HUES48 (cell line): ENCODE measurements at regions not wholly inside any gene's neighbourhood (a gene's known extent, or its start where the extent isn't known, plus 50 kb on each side); places are given as distances from the start of the nearest gene placed in this dataset.

Source experiments
- H3K27ac ChIP-seq: one replicate; pipeline ENCODE4 v1.7.0; 2013; ENCODE audit warnings: low read depth, low read length, inconsistent platforms
- H3K27me3 ChIP-seq: 2 replicates; pipeline ENCODE4 v1.6.1; 2013; ENCODE audit warnings: mild to moderate bottlenecking, low read length; ENCODE audit not compliant: control insufficient read depth, insufficient read depth
- H3K36me3 ChIP-seq: 2 replicates; pipeline ENCODE4 v1.6.1; 2013; ENCODE audit warnings: low read length; ENCODE audit not compliant: control insufficient read depth, insufficient read depth
- H3K4me1 ChIP-seq: 2 replicates; pipeline ENCODE4 v1.6.1; 2013; ENCODE audit warnings: mild to moderate bottlenecking, low read length; ENCODE audit not compliant: control insufficient read depth, insufficient read depth
- H3K4me3 ChIP-seq: 2 replicates; pipeline ENCODE4 v1.5.1; 2013; ENCODE audit warnings: mild to moderate bottlenecking, low read depth, low read length
- H3K9ac ChIP-seq: 2 replicates; pipeline ENCODE4 v1.6.1; 2013; ENCODE audit warnings: mild to moderate bottlenecking, low read depth, low read length, moderate library complexity
- H3K9me3 ChIP-seq: 2 replicates; pipeline ENCODE4 v1.6.1; 2013; ENCODE audit warnings: low read length; ENCODE audit not compliant: control insufficient read depth, insufficient read depth

DNA sequence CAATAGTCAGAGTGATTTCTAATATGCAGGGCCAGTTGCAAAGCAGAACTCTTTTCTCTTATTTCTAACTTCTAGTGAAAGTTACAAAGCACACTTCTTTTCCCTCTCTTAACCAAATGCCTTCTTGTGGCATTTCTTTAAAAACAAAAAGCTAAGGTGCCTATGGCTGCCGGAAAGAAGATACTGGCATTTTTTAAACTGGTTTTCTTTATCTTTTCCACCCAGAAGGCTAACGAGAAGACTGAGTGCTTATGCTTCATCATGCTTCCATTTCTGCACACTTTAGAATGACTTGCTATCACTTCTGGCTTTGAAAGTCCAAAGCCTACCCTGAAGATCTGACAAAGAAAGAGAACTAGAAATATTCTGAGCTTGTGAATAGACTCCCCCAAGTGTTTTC lies 141.3 kb downstream of the P2RY1 start:
- Histone ChIP-seq H3K36me3 (no peaks in the 10 kb centered on the region), H3K27me3 (no peaks in the 10 kb centered on the region), H3K4me3 (no peak overlapping the region), H3K9me3 (peaks cover 7% of the 10 kb centered on the region), H3K9ac (no peak overlapping the region), H3K4me1 (no peaks in the 10 kb centered on the region), H3K27ac (no peak overlapping the region)

DNA sequence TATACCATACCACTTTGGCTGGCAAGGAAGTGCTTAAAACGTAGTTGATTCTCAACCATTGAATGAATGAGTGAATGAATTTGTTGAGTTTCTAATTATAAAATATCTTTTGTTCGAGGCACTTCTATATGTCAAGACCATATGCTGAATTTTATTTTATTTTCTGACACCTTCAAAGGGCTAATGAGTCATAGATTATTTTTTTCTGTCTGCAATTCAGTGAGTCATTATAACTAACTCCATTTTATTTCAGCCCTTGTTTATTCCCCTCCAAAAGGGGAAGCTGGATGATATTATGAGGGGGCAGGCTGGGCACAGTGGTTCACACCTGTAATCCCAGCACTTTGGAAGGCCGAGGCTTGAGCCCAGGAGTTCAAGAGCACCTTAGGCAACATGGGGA lies 142.4 kb downstream of the P2RY1 start:
- peaks cover 9% of the 10 kb centered on the region for H3K9me3 ChIP-seq
- no peaks in the 10 kb centered on the region for H3K27me3 ChIP-seq
- H3K9ac ChIP-seq = no peak overlapping the region

DNA sequence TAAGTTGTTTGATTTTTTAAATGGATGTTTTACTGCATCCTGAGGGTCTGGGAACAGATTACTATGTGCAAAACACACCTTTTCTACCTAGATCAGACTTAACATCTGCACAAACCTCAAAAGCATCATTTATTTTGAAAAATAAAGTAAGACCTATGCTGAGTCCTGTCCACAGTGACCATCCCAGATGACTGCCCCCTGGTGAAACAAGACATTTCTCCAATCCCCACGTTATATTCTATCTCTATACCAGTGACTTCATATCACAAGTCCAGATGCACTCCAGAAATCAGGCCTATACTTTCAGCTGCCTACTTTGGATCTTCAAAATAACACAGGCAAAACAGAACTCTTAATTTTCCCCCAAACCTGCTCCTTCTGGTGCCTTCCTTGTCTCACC lies 143.2 kb downstream of the P2RY1 start:
- no peaks in the 10 kb centered on the region for H3K36me3 ChIP-seq
- no peak overlapping the region for H3K27ac ChIP-seq
- peaks cover 9% of the 10 kb centered on the region for H3K9me3 ChIP-seq
- H3K9ac ChIP-seq = no peak overlapping the region
- H3K4me1 ChIP-seq = no peaks in the 10 kb centered on the region
- no peaks in the 10 kb centered on the region for H3K27me3 ChIP-seq
- H3K4me3 ChIP-seq = no peak overlapping the region

More for the DNA sequence above, 142.4 kb downstream of the P2RY1 start:
- no peaks in the 10 kb centered on the region for H3K36me3 ChIP-seq
- no peak overlapping the region for H3K27ac ChIP-seq
- H3K4me3 ChIP-seq = no peak overlapping the region
- no peaks in the 10 kb centered on the region for H3K4me1 ChIP-seq

DNA sequence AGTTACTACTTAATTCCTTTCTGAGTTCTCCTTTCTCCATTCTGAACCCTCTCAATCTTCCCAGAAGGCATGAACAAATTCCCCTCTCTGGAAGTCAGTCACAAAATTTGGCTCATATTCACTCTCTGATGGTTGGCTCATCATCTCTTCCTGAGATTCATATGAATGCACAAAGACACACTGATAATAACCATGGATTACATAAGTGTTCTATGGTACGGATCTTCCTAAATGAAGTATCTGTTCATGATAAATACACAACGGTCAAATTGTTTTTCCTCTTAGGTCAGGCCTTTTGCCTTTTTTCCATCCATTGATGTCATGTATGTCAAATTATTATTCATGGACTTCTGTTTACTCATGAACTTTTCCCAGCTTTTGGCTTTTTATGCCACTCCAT lies 162.6 kb downstream of the P2RY1 start:
- Histone ChIP-seq H3K9ac (no peak overlapping the region), H3K27ac (no peak overlapping the region), H3K4me3 (no peak overlapping the region), H3K27me3 (no peaks in the 10 kb centered on the region), H3K9me3 (no peaks in the 10 kb centered on the region), H3K4me1 (no peaks in the 10 kb centered on the region), H3K36me3 (no peaks in the 10 kb centered on the region)

DNA sequence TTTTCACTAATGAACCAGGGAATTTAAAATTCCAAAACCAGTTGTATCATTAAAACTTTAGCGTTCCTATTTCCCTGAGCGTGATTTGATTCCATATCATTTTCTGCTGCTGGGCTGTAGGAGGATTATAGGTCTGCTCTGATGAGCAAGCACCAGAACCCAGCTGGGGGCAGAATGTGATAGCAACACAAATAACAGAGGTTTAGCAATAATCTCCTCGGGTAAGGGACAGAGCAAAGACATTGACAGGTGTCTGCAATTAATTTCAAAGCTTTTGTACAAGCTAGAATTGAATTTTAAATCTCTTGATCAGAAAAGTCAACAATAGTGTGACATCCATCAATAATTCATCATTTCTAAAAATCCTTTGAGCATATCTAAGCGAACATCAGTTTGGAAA lies 163.4 kb upstream of the RAP2B start:
- Histone ChIP-seq H3K4me1 (no peaks in the 10 kb centered on the region), H3K27me3 (no peaks in the 10 kb centered on the region), H3K9me3 (no peaks in the 10 kb centered on the region), H3K36me3 (no peaks in the 10 kb centered on the region), H3K4me3 (no peak overlapping the region), H3K9ac (no peak overlapping the region), H3K27ac (no peak overlapping the region)

DNA sequence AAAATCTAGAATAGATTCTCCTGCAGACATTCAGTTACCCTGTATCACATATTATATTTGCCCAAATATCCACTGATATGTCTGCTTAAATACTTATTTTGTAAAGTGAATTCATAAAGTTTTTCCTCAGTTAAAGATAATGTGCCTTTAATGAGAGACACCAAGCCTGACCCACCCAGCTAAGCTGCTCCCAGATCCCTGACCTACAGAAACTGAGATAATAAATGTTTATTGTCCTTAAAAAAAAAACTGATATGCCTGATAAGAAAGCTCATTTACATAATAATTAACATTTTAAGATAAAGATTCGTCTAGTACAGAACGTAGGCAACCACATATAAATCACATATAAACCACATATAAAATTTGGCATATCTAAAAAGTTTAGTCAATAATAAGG lies 161.7 kb upstream of the RAP2B start:
- Histone ChIP-seq H3K36me3 (no peaks in the 10 kb centered on the region), H3K9me3 (no peaks in the 10 kb centered on the region), H3K27me3 (no peaks in the 10 kb centered on the region), H3K9ac (no peak overlapping the region), H3K4me3 (no peak overlapping the region), H3K27ac (no peak overlapping the region), H3K4me1 (no peaks in the 10 kb centered on the region)

DNA sequence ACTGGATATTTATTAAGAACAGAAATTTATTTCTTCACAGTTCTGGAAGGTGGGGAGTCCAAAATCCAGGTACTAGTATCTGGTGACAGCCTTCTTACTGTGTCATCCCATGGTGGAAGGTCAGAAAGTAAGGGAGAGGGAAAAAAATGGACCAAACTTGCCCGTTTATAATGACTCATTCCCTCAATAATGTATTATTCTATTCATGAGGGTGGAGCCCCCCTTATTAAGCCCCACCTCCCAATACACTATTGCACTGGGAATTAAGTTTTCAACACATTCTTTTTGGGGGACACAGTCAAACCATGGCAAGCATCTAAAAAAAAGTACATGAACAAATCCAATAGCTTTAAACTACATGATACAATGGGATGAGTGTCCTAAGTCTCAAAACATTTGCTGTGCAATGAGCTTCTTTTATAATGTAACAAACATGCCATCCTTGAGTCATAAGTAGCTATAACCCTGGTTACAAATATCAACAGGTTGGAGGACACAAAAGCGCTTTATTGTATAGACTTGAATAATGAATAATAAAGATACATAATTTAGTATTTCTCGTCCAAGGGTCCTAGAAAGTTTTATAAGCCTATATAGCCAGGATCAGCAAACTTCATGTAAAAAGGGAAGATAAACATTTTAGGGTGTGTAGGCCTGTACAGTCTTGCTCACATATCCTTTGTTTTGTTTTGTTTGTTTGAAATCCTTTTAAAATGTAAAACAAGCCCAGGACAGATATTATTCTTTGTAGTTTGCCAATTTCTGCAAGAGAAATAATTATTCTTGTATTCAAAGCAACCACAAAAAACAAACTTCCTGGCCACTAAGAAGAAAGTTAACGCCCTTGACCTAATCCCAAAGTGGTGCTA lies 160.6 kb upstream of the RAP2B start:
- Histone ChIP-seq H3K4me1 (no peaks in the 10 kb centered on the region), H3K9me3 (no peaks in the 10 kb centered on the region), H3K4me3 (no peak overlapping the region), H3K9ac (no peak overlapping the region), H3K27me3 (no peaks in the 10 kb centered on the region), H3K27ac (no peak overlapping the region), H3K36me3 (no peaks in the 10 kb centered on the region)

DNA sequence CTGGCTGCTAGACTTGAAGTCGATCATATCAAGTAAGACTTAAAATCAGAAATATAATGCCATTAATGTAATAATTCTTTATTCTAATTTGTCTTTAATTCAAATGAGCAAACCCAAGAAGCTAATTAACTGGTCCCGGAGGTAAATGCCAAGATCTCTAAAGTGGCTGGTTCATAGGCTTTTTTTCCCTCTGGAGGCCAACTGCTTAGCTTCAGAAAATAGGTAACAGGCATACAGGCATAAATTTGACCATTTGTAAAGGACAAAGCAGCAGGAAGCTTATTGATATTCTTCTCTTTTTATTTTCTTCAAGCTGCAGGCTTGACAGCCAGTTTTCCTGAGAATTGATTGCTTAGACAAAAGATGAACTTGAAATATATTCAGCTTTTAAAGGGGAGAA lies 158.6 kb upstream of the RAP2B start:
- no peak overlapping the region for H3K9ac ChIP-seq
- no peak overlapping the region for H3K27ac ChIP-seq
- no peaks in the 10 kb centered on the region for H3K27me3 ChIP-seq
- H3K4me3 ChIP-seq = no peak overlapping the region
- H3K4me1 ChIP-seq = no peaks in the 10 kb centered on the region
- no peaks in the 10 kb centered on the region for H3K9me3 ChIP-seq
- no peaks in the 10 kb centered on the region for H3K36me3 ChIP-seq

DNA sequence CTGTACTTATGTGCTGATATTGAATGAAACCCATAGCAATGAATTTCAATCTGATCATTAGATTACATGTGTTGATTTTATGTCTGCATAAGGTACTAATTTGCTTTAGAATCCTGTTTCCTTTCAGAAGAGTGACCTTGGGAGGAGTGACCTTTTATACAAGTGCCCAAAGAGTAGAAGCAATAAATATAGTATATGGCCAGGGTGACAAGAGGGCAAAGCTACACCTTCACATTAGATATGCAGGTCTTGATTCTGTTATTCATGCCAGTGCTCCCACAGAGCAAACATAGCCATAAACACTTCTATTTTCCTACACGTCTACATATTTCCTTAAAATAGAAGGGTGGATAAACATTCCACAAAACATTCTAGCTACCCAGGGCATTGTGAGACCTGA lies 158.2 kb upstream of the RAP2B start:
- H3K36me3 ChIP-seq = no peaks in the 10 kb centered on the region

DNA sequence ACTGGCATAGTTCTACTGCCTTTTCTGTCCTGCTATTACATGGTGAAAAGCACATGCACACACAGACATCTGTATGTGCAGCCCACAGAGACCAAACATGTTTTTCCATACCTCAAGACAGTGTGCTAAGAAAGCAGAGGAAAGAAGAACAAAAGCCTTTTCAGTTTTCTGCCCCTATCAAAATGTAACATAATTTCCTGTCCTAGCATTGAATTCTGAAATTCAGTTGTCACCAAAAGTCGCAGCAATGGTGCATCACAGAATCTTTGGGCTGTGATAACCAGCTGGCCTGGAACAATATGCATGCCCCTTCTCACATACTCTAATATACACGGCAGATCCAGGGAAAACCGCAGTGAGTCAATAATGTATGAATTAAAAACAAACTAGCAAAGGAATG lies 153.8 kb upstream of the RAP2B start:
- no peaks in the 10 kb centered on the region for H3K36me3 ChIP-seq
- H3K4me3 ChIP-seq = no peak overlapping the region
- no peak overlapping the region for H3K27ac ChIP-seq
- H3K9ac ChIP-seq = no peak overlapping the region
- H3K9me3 ChIP-seq = no peaks in the 10 kb centered on the region
- H3K4me1 ChIP-seq = no peaks in the 10 kb centered on the region
- no peaks in the 10 kb centered on the region for H3K27me3 ChIP-seq

More for the DNA sequence above, 158.2 kb upstream of the RAP2B start:
- H3K27ac ChIP-seq = no peak overlapping the region
- H3K9me3 ChIP-seq = no peaks in the 10 kb centered on the region
- no peaks in the 10 kb centered on the region for H3K4me1 ChIP-seq
- H3K27me3 ChIP-seq = no peaks in the 10 kb centered on the region
- H3K4me3 ChIP-seq = no peak overlapping the region
- no peak overlapping the region for H3K9ac ChIP-seq

DNA sequence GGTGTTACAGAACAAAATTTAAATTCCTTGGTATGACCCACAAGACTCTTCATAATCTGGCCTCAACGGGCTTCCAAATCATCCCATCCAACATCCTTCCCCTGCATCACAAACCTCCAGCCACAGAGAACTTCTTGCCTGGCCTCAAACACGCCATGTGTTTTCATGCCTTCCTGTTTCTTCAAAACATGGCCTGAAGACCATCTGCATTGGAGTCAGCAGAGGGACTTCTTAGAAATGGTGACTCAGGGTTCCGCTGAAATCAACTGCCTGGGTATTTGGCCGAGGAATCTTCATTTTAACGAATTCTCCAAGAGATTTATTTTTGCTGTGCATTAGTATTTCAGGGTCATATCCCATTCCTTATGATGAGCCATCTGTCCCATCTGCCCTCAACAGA lies 138.1 kb upstream of the RAP2B start:
- Histone ChIP-seq H3K36me3 (no peaks in the 10 kb centered on the region), H3K27me3 (no peaks in the 10 kb centered on the region), H3K9me3 (no peaks in the 10 kb centered on the region), H3K4me1 (no peaks in the 10 kb centered on the region), H3K9ac (no peak overlapping the region), H3K27ac (no peak overlapping the region), H3K4me3 (no peak overlapping the region)
